Coronary artery (tissue), 2 donors: ENCODE measurements at regions not wholly inside any gene's neighbourhood (a gene's known extent, or its start where the extent isn't known, plus 50 kb on each side); places are given as distances from the start of the nearest gene placed in this dataset.

ENCODE experiments used
- DNase-seq: peaks from one replicate; pipeline ENCODE4 v3.0.0-alpha.2; 2017; ENCODE audit warnings: low spot score
- H3K27ac ChIP-seq, 2 donors: fragments of 200-600 bp; sonication (generic); one replicate each; pipeline ENCODE4 v1.5.1; 2016 to 2019
- H3K4me3 ChIP-seq: fragments of 200-600 bp; sonication (generic); 2 replicates; pipeline ENCODE4 v1.5.1; 2016; ENCODE audit warnings: mild to moderate bottlenecking, moderate library complexity
- TF ChIP-seq, protein P1 (sequence below): fragments of 200-600 bp; sonication (generic); IDR thresholded peaks from one replicate; pipeline ENCODE4 v1.5.1; 2019; ENCODE audit warnings: antibody characterized with exemption

DNA sequence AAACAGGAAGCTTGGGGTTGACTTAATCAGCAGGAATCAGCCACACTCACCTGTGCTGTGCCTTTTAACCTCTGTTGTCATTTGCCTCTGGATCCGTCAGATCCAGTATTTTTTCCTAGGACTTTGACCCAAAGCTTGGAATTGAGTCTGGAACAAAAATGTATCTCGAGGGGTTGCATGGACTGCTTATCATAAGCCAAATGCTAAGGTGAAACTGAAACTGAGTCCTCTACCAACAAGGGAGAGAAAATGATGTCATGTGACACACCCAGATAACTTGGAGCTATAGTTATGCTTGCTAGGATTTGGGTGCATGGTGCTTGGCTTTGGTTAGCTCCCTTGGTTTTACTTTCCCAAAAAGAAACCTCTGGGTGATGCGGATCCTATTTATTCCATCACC is 2158.6 kb upstream of the PIK3C3 start:
- no peak overlapping the region for H3K4me3 ChIP-seq
- no peak for DNase-seq
- TF ChIP-seq, protein P1, sequence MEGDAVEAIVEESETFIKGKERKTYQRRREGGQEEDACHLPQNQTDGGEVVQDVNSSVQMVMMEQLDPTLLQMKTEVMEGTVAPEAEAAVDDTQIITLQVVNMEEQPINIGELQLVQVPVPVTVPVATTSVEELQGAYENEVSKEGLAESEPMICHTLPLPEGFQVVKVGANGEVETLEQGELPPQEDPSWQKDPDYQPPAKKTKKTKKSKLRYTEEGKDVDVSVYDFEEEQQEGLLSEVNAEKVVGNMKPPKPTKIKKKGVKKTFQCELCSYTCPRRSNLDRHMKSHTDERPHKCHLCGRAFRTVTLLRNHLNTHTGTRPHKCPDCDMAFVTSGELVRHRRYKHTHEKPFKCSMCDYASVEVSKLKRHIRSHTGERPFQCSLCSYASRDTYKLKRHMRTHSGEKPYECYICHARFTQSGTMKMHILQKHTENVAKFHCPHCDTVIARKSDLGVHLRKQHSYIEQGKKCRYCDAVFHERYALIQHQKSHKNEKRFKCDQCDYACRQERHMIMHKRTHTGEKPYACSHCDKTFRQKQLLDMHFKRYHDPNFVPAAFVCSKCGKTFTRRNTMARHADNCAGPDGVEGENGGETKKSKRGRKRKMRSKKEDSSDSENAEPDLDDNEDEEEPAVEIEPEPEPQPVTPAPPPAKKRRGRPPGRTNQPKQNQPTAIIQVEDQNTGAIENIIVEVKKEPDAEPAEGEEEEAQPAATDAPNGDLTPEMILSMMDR = no peak
- H3K27ac ChIP-seq = no peak overlapping the region

DNA sequence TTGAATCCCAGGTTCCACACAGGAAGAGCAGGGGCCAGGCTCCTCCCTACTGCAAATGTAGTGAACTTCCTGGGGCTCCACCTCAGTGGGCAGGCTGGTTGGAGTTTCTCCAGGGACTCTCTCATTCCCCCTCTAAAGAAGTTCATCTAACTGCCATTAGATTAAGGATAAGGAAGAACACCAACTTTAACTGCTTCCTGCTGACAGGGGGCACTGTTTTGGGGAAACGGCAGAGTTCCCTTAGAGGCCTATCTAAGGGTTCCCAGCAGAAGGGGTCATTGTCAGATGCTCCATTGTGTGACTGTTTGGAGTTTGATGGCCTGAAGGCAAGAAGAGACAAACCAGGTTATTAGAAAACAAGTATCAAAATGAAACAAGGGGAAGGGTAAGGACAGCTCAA is 2159.7 kb upstream of the PIK3C3 start:
- Histone ChIP-seq H3K27ac (no peak overlapping the region), H3K4me3 (no peak overlapping the region)
- no peak for DNase-seq
- TF ChIP-seq, protein P1 = no peak

DNA sequence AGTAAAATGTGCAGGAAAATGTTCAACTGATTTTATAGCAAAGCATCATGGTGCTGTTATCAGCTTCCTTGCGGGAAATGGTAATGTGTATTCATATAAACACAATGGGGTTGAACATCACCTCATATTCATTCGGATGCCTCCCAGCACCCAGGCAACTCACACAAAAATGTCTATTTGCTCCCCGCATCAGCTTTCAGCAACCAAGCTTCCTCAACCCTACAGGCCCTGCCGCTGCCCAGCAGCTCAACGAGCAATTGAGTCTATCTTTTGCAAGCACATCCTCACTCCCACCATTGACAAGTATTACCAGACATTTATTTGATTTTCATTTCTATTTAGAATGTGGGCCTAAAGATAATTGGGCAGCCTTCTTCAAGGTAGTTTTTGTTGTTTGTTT is 2161.4 kb upstream of the PIK3C3 start:
- Histone ChIP-seq H3K27ac (no peak overlapping the region), H3K4me3 (no peak overlapping the region)
- TF ChIP-seq, protein P1 = no peak
- no peak for DNase-seq

DNA sequence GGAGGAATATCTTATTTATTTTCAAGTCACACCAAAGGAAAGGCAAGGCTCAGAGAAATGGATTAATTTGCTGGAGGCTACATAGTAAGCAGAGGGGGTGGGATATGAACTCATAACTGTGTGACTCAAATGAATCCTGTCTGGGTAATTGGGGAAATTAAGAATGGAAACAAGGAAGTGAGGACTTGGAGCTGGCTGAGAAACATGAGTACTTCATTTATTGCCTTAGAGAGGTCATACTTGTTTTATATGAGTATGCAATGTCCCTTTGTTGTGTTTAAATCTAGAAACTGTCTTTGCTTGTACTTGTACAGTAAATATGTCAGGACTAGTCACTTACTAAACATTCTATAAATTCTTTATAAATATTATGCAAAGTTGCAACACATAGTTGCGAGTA is 2166.7 kb upstream of the PIK3C3 start:
- TF ChIP-seq, protein P1 = no peak
- H3K4me3 ChIP-seq = no peak overlapping the region
- H3K27ac ChIP-seq = no peak overlapping the region
- DNase-seq = no peak

DNA sequence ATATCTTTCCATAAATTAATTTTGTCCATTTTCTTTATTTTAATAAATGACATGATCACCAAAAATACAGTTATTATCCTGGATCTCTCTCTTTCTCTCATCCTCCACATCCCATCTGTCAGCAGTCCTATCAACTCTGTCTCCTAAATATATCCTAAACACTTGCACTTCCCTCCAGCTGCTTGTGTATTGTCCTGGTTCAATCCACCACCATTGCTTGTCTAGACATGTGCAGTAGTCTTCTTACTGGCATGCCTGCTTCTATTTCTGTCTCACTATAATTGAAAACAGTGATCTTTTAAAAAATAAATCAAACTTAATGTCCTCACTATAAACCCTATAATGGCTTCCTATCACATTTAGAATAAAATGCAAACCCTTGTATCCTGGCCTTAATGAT is 2168.6 kb upstream of the PIK3C3 start:
- TF ChIP-seq, protein P1 = no peak
- Histone ChIP-seq H3K4me3 (no peak overlapping the region), H3K27ac (no peak overlapping the region)
- DNase-seq = no peak

DNA sequence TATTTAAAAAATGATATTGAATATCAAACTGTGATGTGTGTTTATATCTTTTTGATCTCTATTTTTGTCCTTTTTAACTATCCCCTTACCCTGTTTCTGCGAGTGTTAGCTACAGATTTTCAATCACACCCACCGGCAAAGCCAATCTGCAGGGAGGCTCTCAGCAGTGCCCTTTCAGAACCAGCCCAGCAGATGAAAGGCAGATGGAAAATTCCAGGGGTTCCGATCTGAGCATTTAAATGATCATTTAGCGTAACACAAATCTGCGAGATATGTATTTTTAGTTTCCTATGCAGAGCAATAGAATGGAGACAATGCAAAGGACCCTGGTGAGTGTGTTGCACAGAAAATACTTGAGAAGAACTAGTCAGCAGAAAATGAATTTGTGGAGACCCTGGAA is 2170.5 kb upstream of the PIK3C3 start:
- H3K4me3 ChIP-seq = no peak overlapping the region
- no peak overlapping the region for H3K27ac ChIP-seq
- TF ChIP-seq, protein P1 = no peak
- DNase-seq = no peak

DNA sequence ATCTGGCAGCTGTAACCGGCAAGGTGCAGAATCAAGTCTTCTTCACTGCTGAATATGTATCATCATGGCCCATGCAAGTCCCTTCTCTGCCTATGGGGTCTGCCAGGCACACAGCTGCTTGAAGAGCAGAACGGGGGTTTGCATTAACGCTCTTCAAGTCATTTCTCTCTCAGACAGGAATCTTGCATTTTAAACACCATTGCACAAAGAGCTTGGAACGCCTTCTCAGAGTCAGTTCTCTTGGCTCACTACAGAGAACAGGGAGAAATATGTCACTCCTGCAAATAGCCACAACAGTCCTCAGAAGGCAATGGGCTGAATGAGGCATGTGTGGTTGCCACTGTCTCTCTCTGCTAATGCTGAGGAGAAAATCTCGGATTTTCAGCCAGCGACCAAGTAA is 2173.5 kb upstream of the PIK3C3 start:
- TF ChIP-seq, protein P1 = no peak
- H3K4me3 ChIP-seq = no peak overlapping the region
- no peak for DNase-seq
- H3K27ac ChIP-seq = no peak overlapping the region
